Neural cell (in vitro differentiated cells): ENCODE measurements at regions not wholly inside any gene's neighbourhood (a gene's known extent, or its start where the extent isn't known, plus 50 kb on each side); places are given as distances from the start of the nearest gene placed in this dataset.

Source experiments
- CTCF ChIP-seq: fragments of 450-650 bp; IDR thresholded peaks from 2 replicates; pipeline ENCODE4 v1.5.1; 2014; ENCODE audit warnings: antibody characterized with exemption, mild to moderate bottlenecking, moderate library complexity; ENCODE audit not compliant: poor library complexity, severe bottlenecking
- EP300 ChIP-seq: fragments of 450-650 bp; conservative IDR thresholded peaks from 2 replicates; pipeline ENCODE4 v1.6.1; 2014; ENCODE audit warnings: antibody characterized with exemption, mild to moderate bottlenecking, moderate library complexity; ENCODE audit not compliant: poor library complexity, severe bottlenecking
- EZH2 ChIP-seq: fragments of 200-600, 300-800 bp; shearing (Covaris generic), sonication (generic); IDR thresholded peaks from 2 replicates; pipeline ENCODE4 v1.6.1; 2014; ENCODE audit warnings: antibody characterized with exemption, low read length, borderline replicate concordance, mild to moderate bottlenecking; ENCODE audit not compliant: insufficient read depth, poor library complexity, severe bottlenecking
- POLR2AphosphoS5 ChIP-seq: IDR thresholded peaks from 2 replicates; pipeline ENCODE4 v1.6.1; 2012
- RAD21 ChIP-seq: fragments of 450-650 bp; conservative IDR thresholded peaks from 2 replicates; pipeline ENCODE4 v1.6.1; 2014; ENCODE audit warnings: antibody characterized with exemption, mild to moderate bottlenecking, moderate library complexity
- REST ChIP-seq: IDR thresholded peaks from 2 replicates; pipeline ENCODE4 v1.6.1; 2012; ENCODE audit warnings: borderline replicate concordance

GRCh38 chr9:13876741-13877140, 437.2 kb downstream of the NFIB start:
- TF ChIP-seq CTCF (no peak), REST (no peak), EZH2 (no peak), EP300 (no peak), RAD21 (no peak), POLR2AphosphoS5 (no peak)
